Vagina (tissue), 2 donors: ENCODE measurements at regions not wholly inside any gene's neighbourhood (a gene's known extent, or its start where the extent isn't known, plus 50 kb on each side); places are given as distances from the start of the nearest gene placed in this dataset.

Source experiments
- DNase-seq, 2 donors: peaks; one replicate each; pipeline ENCODE4 v3.0.0-alpha.2; 2017; ENCODE audit errors: extremely low spot score in 2 of 2
- H3K27ac ChIP-seq: fragments of 200-600 bp; sonication (generic); one replicate; pipeline ENCODE4 v1.5.1; 2019
- H3K27me3 ChIP-seq: fragments of 200-600 bp; sonication (generic); one replicate; pipeline ENCODE4 v1.5.1; 2019
- H3K36me3 ChIP-seq, 2 donors: fragments of 200-600 bp; sonication (generic); one replicate each; pipeline ENCODE4 v1.5.1; 2017 to 2019
- H3K4me1 ChIP-seq: fragments of 200-600 bp; sonication (generic); one replicate; pipeline ENCODE4 v1.5.1; 2019
- H3K4me3 ChIP-seq, 2 donors: fragments of 200-600 bp; sonication (generic); 1 replicate in 1 of 2; 2 replicates in 1 of 2; pipeline ENCODE4 v1.5.1; 2016 to 2019
- H3K9me3 ChIP-seq: fragments of 200-600 bp; sonication (generic); one replicate; pipeline ENCODE4 v1.5.1; 2019
- CTCF ChIP-seq, 3 experiments: fragments of 450-650 bp in 2 of 3; fragments of 200-600 bp in 1 of 3; sonication (generic) in 1 of 3; IDR thresholded peaks; one replicate each; pipeline ENCODE4 v1.5.1; 2017 to 2019; ENCODE audit warnings: antibody characterized with exemption in 3 of 3, mild to moderate bottlenecking in 2 of 3, moderate library complexity in 2 of 3
- POLR2A ChIP-seq, 2 donors: fragments of 450-650 bp; IDR thresholded peaks; one replicate each; pipeline ENCODE4 v1.6.1; 2017; ENCODE audit warnings: antibody characterized with exemption in 2 of 2, mild to moderate bottlenecking in 2 of 2, moderate library complexity in 2 of 2
- POLR2AphosphoS5 ChIP-seq, 2 donors: sonication (generic); formaldehyde crosslinking; IDR thresholded peaks; one replicate each; pipeline ENCODE4 v1.9.0; 2017; ENCODE audit warnings: antibody characterized with exemption in 2 of 2, mild to moderate bottlenecking in 2 of 2, low read depth in 1 of 2; ENCODE audit not compliant: insufficient read depth in 1 of 2
- intact Hi-C: fragments of 100-400 bp; cut with DNase I; formaldehyde crosslinking; loops from one replicate; pipeline ENCODE4 v1.15.1; 2023

DNA sequence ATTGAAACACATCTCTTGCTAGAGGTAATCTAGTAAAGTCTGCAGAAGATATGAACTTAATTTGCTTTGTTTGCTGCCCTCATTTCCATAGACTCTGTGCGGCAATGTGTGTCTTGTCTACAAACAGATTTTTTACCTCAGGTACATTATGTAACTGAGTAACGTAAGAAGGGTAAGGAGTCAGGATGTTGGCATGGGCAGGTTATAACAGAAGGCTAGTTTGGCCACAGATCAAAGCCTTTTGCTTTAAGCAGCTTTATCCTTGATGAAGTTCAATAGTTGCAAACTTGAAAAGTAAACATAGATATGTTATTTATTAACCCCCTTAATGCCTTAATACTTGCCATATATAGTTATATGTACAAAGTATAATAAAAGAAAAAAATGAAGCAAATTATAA is 391.6 kb upstream of the FKBP1C start:
- intact Hi-C loops = no loop called here
- no peak overlapping the region for H3K27ac ChIP-seq
- TF ChIP-seq POLR2AphosphoS5 (IDR thresholded peaks at IDR 0.05; ENCODE audit: insufficient read depth in 1 of 2, low read depth in 1 of 2) (no peak), POLR2A (IDR thresholded peaks at IDR 0.05) (no peak), CTCF (IDR thresholded peaks at IDR 0.05) (no peak)
- H3K9me3 ChIP-seq = no peaks in the 10 kb centered on the region
- no peak for DNase-seq
- no peak overlapping the region for H3K4me3 ChIP-seq
- H3K27me3 ChIP-seq = no peaks in the 10 kb centered on the region
- H3K36me3 ChIP-seq = no peaks in the 10 kb centered on the region
- H3K4me1 ChIP-seq = no peaks in the 10 kb centered on the region

GRCh38 chr6:62808565-62809293 is 402.5 kb upstream of the FKBP1C start:
- Histone ChIP-seq H3K9me3 (no peaks in the 10 kb centered on the region), H3K27me3 (no peaks in the 10 kb centered on the region), H3K4me3 (no peak overlapping the region), H3K4me1 (no peaks in the 10 kb centered on the region), H3K27ac (no peak overlapping the region), H3K36me3 (no peaks in the 10 kb centered on the region)
- intact Hi-C loops = no loop called here
- TF ChIP-seq POLR2A (IDR thresholded peaks at IDR 0.05) (no peak), CTCF (IDR thresholded peaks at IDR 0.05) (no peak), POLR2AphosphoS5 (IDR thresholded peaks at IDR 0.05; ENCODE audit: insufficient read depth in 1 of 2, low read depth in 1 of 2) (no peak)
- no peak for DNase-seq

DNA sequence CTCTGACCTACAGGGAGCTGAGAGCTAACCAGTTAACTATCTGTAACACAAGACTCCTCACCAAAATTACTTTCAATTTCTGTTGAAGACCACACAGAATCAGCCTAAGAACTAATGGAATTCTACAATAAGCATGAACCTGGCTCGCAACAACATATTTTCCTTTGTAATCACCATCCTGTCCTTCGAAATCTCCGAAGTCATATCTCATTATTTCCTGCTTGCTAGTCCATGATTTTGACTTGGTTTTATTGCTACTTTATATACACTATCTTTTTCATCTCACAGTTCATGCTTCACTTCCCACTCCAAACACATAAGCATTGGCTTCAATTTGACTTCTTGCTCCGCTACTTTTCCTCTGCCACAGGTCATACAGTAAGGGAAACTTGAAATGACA is 405.8 kb upstream of the FKBP1C start:
- no peaks in the 10 kb centered on the region for H3K27me3 ChIP-seq
- no peak for DNase-seq
- no peaks in the 10 kb centered on the region for H3K9me3 ChIP-seq
- TF ChIP-seq POLR2A (IDR thresholded peaks at IDR 0.05) = no peak
- TF ChIP-seq CTCF (IDR thresholded peaks at IDR 0.05) = no peak
- TF ChIP-seq POLR2AphosphoS5 (IDR thresholded peaks at IDR 0.05; ENCODE audit: insufficient read depth in 1 of 2, low read depth in 1 of 2) = no peak
- H3K4me1 ChIP-seq = no peaks in the 10 kb centered on the region
- H3K27ac ChIP-seq = no peak overlapping the region
- H3K36me3 ChIP-seq = no peaks in the 10 kb centered on the region
- no peak overlapping the region for H3K4me3 ChIP-seq
- intact Hi-C loops = no loop called here

- Histone ChIP-seq H3K27ac (no peak overlapping the region), H3K4me3 (no peak overlapping the region), H3K4me1 (no peaks in the 10 kb centered on the region), H3K27me3 (no peaks in the 10 kb centered on the region), H3K36me3 (no peaks in the 10 kb centered on the region), H3K9me3 (no peaks in the 10 kb centered on the region)
- intact Hi-C loops = no loop called here
- DNase-seq = no peak
- TF ChIP-seq POLR2A (IDR thresholded peaks at IDR 0.05) (no peak), POLR2AphosphoS5 (IDR thresholded peaks at IDR 0.05; ENCODE audit: insufficient read depth in 1 of 2, low read depth in 1 of 2) (no peak), CTCF (IDR thresholded peaks at IDR 0.05) (no peak)
Measured at GRCh38 chr6:62803094-62803493, 408.2 kb upstream of the FKBP1C start.

- H3K4me1 ChIP-seq = no peaks in the 10 kb centered on the region
- no peak overlapping the region for H3K4me3 ChIP-seq
- intact Hi-C loops = no loop called here
Measured at GRCh38 chr6:62797190-62797589, 414.1 kb upstream of the FKBP1C start.

More at GRCh38 chr6:62797190-62797589, 414.1 kb upstream of the FKBP1C start:
- no peak for TF ChIP-seq POLR2AphosphoS5 (IDR thresholded peaks at IDR 0.05; ENCODE audit: insufficient read depth in 1 of 2, low read depth in 1 of 2)
- TF ChIP-seq CTCF (IDR thresholded peaks at IDR 0.05) = no peak
- no peak for TF ChIP-seq POLR2A (IDR thresholded peaks at IDR 0.05)
- Histone ChIP-seq H3K27ac (no peak overlapping the region), H3K27me3 (no peaks in the 10 kb centered on the region), H3K36me3 (no peaks in the 10 kb centered on the region), H3K9me3 (no peaks in the 10 kb centered on the region)
- no peak for DNase-seq
